ENCODE measurements at regions not wholly inside any gene's neighbourhood (a gene's known extent, or its start where the extent isn't known, plus 50 kb on each side); places are given as distances from the start of the nearest gene placed in this dataset.
A peak's percentile ranks its signal among the peaks of the same experiment; 100 is the strongest.
"Not testable (repeated sequence)": the region's sequence is repeated elsewhere in the genome, so short reads cannot be mapped to it uniquely, and the experiment has no call there.

- DNase-seq (ENCODE audit: low read depth) = no peak
Measured at GRCh38 chr2:207362716-207363115, 167.0 kb upstream of the CREB1 start.

GRCh38 chr2:207363761-207364290 lies 165.9 kb upstream of the CREB1 start:
- no peak for DNase-seq (ENCODE audit: low read depth)

- no peak for DNase-seq (ENCODE audit: low read depth)
Measured at GRCh38 chr2:207370646-207371045, 159.1 kb upstream of the CREB1 start.

- DNase-seq (ENCODE audit: low read depth) = no peak
Measured at GRCh38 chr2:207371877-207372276, 157.9 kb upstream of the CREB1 start.

GRCh38 chr2:207372483-207372882 lies 157.3 kb upstream of the CREB1 start:
- DNase-seq (ENCODE audit: low read depth) = no peak

- DNase-seq (ENCODE audit: low read depth) = no peak
Measured at GRCh38 chr2:207375207-207375875, 154.4 kb upstream of the CREB1 start.

GRCh38 chr2:207378620-207379019 lies 151.1 kb upstream of the CREB1 start:
- not testable (repeated sequence) for DNase-seq (ENCODE audit: low read depth)

GRCh38 chr2:207385076-207385475 lies 144.7 kb upstream of the CREB1 start:
- DNase-seq (ENCODE audit: low read depth) = no peak

- DNase-seq (ENCODE audit: low read depth) = peak; percentile 55
Measured at GRCh38 chr2:207385903-207386302, 143.9 kb upstream of the CREB1 start.

- no peak for DNase-seq (ENCODE audit: low read depth)
Measured at GRCh38 chr2:207387001-207387571, 142.7 kb upstream of the CREB1 start.

GRCh38 chr2:207390302-207391095 lies 139.3 kb upstream of the CREB1 start:
- no peak for DNase-seq (ENCODE audit: low read depth)

GRCh38 chr2:207394203-207394781 lies 135.5 kb upstream of the CREB1 start:
- peak; percentile 56 for DNase-seq (ENCODE audit: low read depth)

GRCh38 chr2:207394812-207395534 lies 134.8 kb upstream of the CREB1 start:
- DNase-seq (ENCODE audit: low read depth) = peak; percentile 100

GRCh38 chr2:207395535-207396251 lies 134.1 kb upstream of the CREB1 start:
- DNase-seq (ENCODE audit: low read depth) = peak; percentile 50

GRCh38 chr2:207397917-207398655 lies 131.7 kb upstream of the CREB1 start:
- no peak for DNase-seq (ENCODE audit: low read depth)

GRCh38 chr2:207399301-207399700 lies 130.5 kb upstream of the CREB1 start:
- no peak for DNase-seq (ENCODE audit: low read depth)

GRCh38 chr2:207401338-207401737 lies 128.4 kb upstream of the CREB1 start:
- DNase-seq (ENCODE audit: low read depth) = no peak

GRCh38 chr2:207403141-207403540 lies 126.6 kb upstream of the CREB1 start:
- DNase-seq (ENCODE audit: low read depth) = no peak

- no peak for DNase-seq (ENCODE audit: low read depth)
Measured at GRCh38 chr2:207403950-207404349, 125.8 kb upstream of the CREB1 start.

GRCh38 chr2:207405150-207405549 lies 124.6 kb upstream of the CREB1 start:
- DNase-seq (ENCODE audit: low read depth) = no peak

Measured in LHCN-M2 (cell line).